ENCODE measurements at regions not wholly inside any gene's neighbourhood (a gene's known extent, or its start where the extent isn't known, plus 50 kb on each side); places are given as distances from the start of the nearest gene placed in this dataset.

- no peak overlapping the region for H3K9ac ChIP-seq (ENCODE audit: low read depth in 2 of 2, low read length in 2 of 2)
- H3K4me1 ChIP-seq, result no peaks in the 10 kb centered on the region
- no peaks in the 10 kb centered on the region for H3K36me3 ChIP-seq
- no peaks in the 10 kb centered on the region for H3K27me3 ChIP-seq
- TF ChIP-seq CTCF (IDR thresholded peaks at IDR 0.05), result no peak
- no peak for DNase-seq
- H3K4me3 ChIP-seq, result no peak overlapping the region
- H3K27ac ChIP-seq, result no peak overlapping the region
- H3K9me3 ChIP-seq, result no peaks in the 10 kb centered on the region
- intact Hi-C loops (cut with DNase I), result loop anchor here (10.0 kb wide), 1 partner anchor 141 kb away; the partner anchor contains the start of gene PELI2
These were observed 144.1 kb upstream of the PELI2 start for GRCh38 chr14:55973911-55974630.

- no peak overlapping the region for H3K4me3 ChIP-seq
- H3K9ac ChIP-seq (ENCODE audit: low read depth in 2 of 2, low read length in 2 of 2), result no peak overlapping the region
- no peak for DNase-seq
- H3K4me1 ChIP-seq, result no peaks in the 10 kb centered on the region
- intact Hi-C loops (cut with DNase I), result loop anchor here (10.0 kb wide), 1 partner anchor 139 kb away; the partner anchor contains the start of gene PELI2
- H3K9me3 ChIP-seq, result no peaks in the 10 kb centered on the region
- H3K27me3 ChIP-seq, result no peaks in the 10 kb centered on the region
- no peaks in the 10 kb centered on the region for H3K36me3 ChIP-seq
- TF ChIP-seq CTCF (IDR thresholded peaks at IDR 0.05), result no peak
- peak overlapping the region; percentile 56 for H3K27ac ChIP-seq
These were observed 142.8 kb upstream of the PELI2 start for GRCh38 chr14:55975281-55975910.

DNA sequence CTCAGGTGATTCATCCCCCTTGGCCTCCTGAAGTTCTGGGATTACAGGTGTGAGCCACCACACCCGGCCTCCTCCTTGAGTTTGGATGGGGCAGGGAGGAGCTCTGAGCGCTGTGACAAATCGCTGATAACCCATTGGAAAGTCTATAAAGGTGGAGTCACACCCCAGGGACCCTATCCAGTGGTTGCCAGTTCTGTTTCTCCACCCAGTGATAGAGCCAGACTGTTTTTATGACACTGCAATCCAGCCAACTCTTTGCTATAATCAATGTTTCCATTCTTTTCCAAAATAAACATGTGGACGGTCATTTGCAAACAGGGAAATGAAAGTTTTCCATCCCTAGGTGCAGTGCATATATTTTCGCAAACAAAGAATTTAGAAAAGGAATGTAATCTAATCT lies 142.0 kb upstream of the PELI2 start:
- Histone ChIP-seq H3K27me3 (no peaks in the 10 kb centered on the region), H3K9ac (ENCODE audit: low read depth in 2 of 2, low read length in 2 of 2) (no peak overlapping the region), H3K27ac (peak overlapping the region; percentile 56), H3K36me3 (no peaks in the 10 kb centered on the region), H3K4me3 (no peak overlapping the region), H3K4me1 (no peaks in the 10 kb centered on the region), H3K9me3 (no peaks in the 10 kb centered on the region)
- DNase-seq, result peak; percentile 83
- intact Hi-C loops (cut with DNase I), result loop anchor here (10.0 kb wide), 1 partner anchor 139 kb away; the partner anchor contains the start of gene PELI2
- no peak for TF ChIP-seq CTCF (IDR thresholded peaks at IDR 0.05)

DNA sequence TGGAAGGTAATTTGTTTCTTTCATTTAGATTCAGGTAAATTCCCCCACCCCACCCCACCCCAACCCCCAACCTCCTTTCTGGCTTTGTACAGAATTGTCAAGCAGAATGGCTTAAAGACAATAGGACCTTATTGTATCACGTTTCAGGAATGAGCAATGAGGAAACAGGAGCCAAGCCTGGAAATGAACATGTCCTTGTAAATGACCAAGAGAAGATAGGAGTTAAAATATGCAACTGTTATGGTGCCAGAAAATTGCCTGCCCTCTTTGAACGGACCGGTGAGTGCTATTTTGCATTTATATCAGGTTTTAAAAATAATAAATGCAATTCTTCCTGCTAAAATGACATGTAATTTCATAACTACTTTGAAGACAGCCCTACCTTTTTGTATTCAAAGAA lies 141.6 kb upstream of the PELI2 start:
- Histone ChIP-seq H3K4me1 (no peaks in the 10 kb centered on the region), H3K36me3 (no peaks in the 10 kb centered on the region), H3K4me3 (no peak overlapping the region), H3K9me3 (no peaks in the 10 kb centered on the region), H3K27ac (peak overlapping the region; percentile 53), H3K9ac (ENCODE audit: low read depth in 2 of 2, low read length in 2 of 2) (no peak overlapping the region), H3K27me3 (no peaks in the 10 kb centered on the region)
- intact Hi-C loops (cut with DNase I), result loop anchor here (10.0 kb wide), 1 partner anchor 138 kb away; the partner anchor contains the start of gene PELI2
- peak; percentile 51 for DNase-seq
- no peak for TF ChIP-seq CTCF (IDR thresholded peaks at IDR 0.05)

GRCh38 chr14:55977392-55978150 lies 140.6 kb upstream of the PELI2 start:
- intact Hi-C loops (cut with DNase I), result loop anchor here (10.0 kb wide), 1 partner anchor 137 kb away; the partner anchor contains the start of gene PELI2
- no peaks in the 10 kb centered on the region for H3K9me3 ChIP-seq
- no peak for DNase-seq

More at GRCh38 chr14:55977392-55978150, 140.6 kb upstream of the PELI2 start:
- Histone ChIP-seq H3K4me1 (no peaks in the 10 kb centered on the region), H3K4me3 (no peak overlapping the region), H3K27me3 (no peaks in the 10 kb centered on the region), H3K9ac (ENCODE audit: low read depth in 2 of 2, low read length in 2 of 2) (no peak overlapping the region), H3K27ac (no peak overlapping the region), H3K36me3 (no peaks in the 10 kb centered on the region)
- TF ChIP-seq CTCF (IDR thresholded peaks at IDR 0.05), result no peak

Data from colonic mucosa (tissue), 4 donors.